SK-N-SH (cell line): ENCODE measurements at regions not wholly inside any gene's neighbourhood (a gene's known extent, or its start where the extent isn't known, plus 50 kb on each side); places are given as distances from the start of the nearest gene placed in this dataset.

Source experiments
- CTCF ChIA-PET: fragments of 300-600, 350-600 bp; formaldehyde crosslinking; extraction: SDS; loops from one replicate; lab custom pipeline; 2021; lab: Yijun Ruan, JAX
- POLR2A ChIA-PET: fragments of 350-600 bp; sonication (Branson Sonifier 250); formaldehyde crosslinking; extraction: SDS; loops from one replicate; lab custom pipeline; 2020; ENCODE audit warnings: antibody characterized with exemption, inconsistent platforms; lab: Yijun Ruan, JAX
- DNase-seq: peaks from one replicate; pipeline ENCODE4 v3.0.0; 2012
- H2AFZ ChIP-seq: fragments of 200-600 bp; sonication (generic); 2 replicates; pipeline ENCODE4 v1.8.1; 2016; ENCODE audit warnings: antibody characterized with exemption, mild to moderate bottlenecking, low read depth
- H3F3A ChIP-seq: fragments of 200-600 bp; sonication (generic); replicated peaks from 2 replicates; pipeline ENCODE3; 2016; ENCODE audit warnings: antibody characterized with exemption, mild to moderate bottlenecking; ENCODE audit not compliant: insufficient read depth
- H3K27ac ChIP-seq, 2 experiments: fragments of 200-500 bp in 1 of 2; fragments of 200-600 bp in 1 of 2; sonication (Bioruptor generic) in 1 of 2; sonication (generic), shearing (Covaris generic) in 1 of 2; 2 replicates each; pipeline versions ENCODE4 v1.5.1 to v1.6.1; 2014 to 2016; ENCODE audit warnings: low read depth in 2 of 2, inconsistent platforms in 1 of 2, low read length in 1 of 2, mild to moderate bottlenecking in 1 of 2, mixed read lengths in 1 of 2
- H3K27me3 ChIP-seq: fragments of 200-600 bp; sonication (generic), shearing (Covaris generic); 2 replicates; pipeline ENCODE4 v1.6.1; 2016; ENCODE audit warnings: mixed run types; ENCODE audit not compliant: insufficient read depth
- H3K36me3 ChIP-seq, 2 experiments: fragments of 200-500 bp in 1 of 2; fragments of 200-600 bp in 1 of 2; sonication (Bioruptor generic) in 1 of 2; sonication (generic) in 1 of 2; replicated peaks in 1 of 2; 2 replicates each; pipeline versions ENCODE3 to v1.5.1; 2014 to 2016; ENCODE audit warnings: low read length in 1 of 2, mild to moderate bottlenecking in 1 of 2; ENCODE audit not compliant: insufficient read depth in 2 of 2, control insufficient read depth in 1 of 2
- H3K4me1 ChIP-seq, 2 experiments: fragments of 200-500 bp in 1 of 2; fragments of 200-600 bp in 1 of 2; sonication (Bioruptor generic) in 1 of 2; sonication (generic), shearing (Covaris generic) in 1 of 2; 2 replicates each; pipeline versions ENCODE4 v1.5.1 to v1.6.1; 2014 to 2016; ENCODE audit warnings: low read depth in 1 of 2, low read length in 1 of 2, mixed run types in 1 of 2; ENCODE audit not compliant: insufficient read depth in 2 of 2, control insufficient read depth in 1 of 2
- H3K4me2 ChIP-seq: fragments of 200-600 bp; sonication (generic), shearing (Covaris generic); 2 replicates; pipeline ENCODE4 v1.6.1; 2017; ENCODE audit warnings: mixed run types
- H3K4me3 ChIP-seq, 2 experiments: fragments of 200-500 bp in 1 of 2; fragments of 200-600 bp in 1 of 2; sonication (Bioruptor generic) in 1 of 2; sonication (generic), shearing (Covaris generic) in 1 of 2; 2 replicates each; pipeline versions ENCODE4 v1.5.1 to v1.8.1; 2014 to 2016; ENCODE audit warnings: low read depth in 2 of 2, inconsistent platforms in 1 of 2, low read length in 1 of 2, mild to moderate bottlenecking in 1 of 2, mixed read lengths in 1 of 2, moderate library complexity in 1 of 2
- H3K79me2 ChIP-seq: fragments of 200-600 bp; sonication (generic); 2 replicates; pipeline ENCODE4 v1.8.1; 2017; ENCODE audit warnings: mild to moderate bottlenecking; ENCODE audit not compliant: insufficient read depth
- H3K9ac ChIP-seq: fragments of 200-600 bp; sonication (generic); 2 replicates; pipeline ENCODE4 v1.6.1; 2017; ENCODE audit warnings: mixed run types
- H3K9me2 ChIP-seq: fragments of 200-600 bp; sonication (generic); 2 replicates; pipeline ENCODE4 v1.6.1; 2017; ENCODE audit warnings: mixed run types
- H3K9me3 ChIP-seq: fragments of 200-600 bp; sonication (generic); 2 replicates; pipeline ENCODE4 v1.6.1; 2017; ENCODE audit warnings: mixed run types, mild to moderate bottlenecking, moderate library complexity
- H4K20me1 ChIP-seq: fragments of 200-600 bp; sonication (generic); 2 replicates; pipeline ENCODE4 v1.6.1; 2017; ENCODE audit warnings: mild to moderate bottlenecking, mixed run types; ENCODE audit not compliant: insufficient read depth
- CHD2 ChIP-seq: fragments of 150-350 bp; IDR thresholded peaks from 2 replicates; pipeline ENCODE4 v1.6.1; 2018; ENCODE audit warnings: low read length; ENCODE audit not compliant: partially characterized antibody
- ELF1 ChIP-seq: IDR thresholded peaks from 2 replicates; pipeline ENCODE4 v1.4.0; 2012
- EP300 ChIP-seq, 2 experiments: IDR thresholded peaks; 2 replicates each; pipeline versions ENCODE4 v1.4.0 to v1.6.1; 2012; ENCODE audit warnings: borderline replicate concordance in 1 of 2, low read depth in 1 of 2, low read length in 1 of 2
- FOXJ3 ChIP-seq: sonication (generic); formaldehyde crosslinking; IDR thresholded peaks from 2 replicates; pipeline ENCODE4 v1.5.1; 2020; ENCODE audit warnings: mild to moderate bottlenecking, missing genetic modification reagents
- GABPA ChIP-seq: IDR thresholded peaks from 2 replicates; pipeline ENCODE4 v1.4.0; 2012; ENCODE audit warnings: low read depth, mild to moderate bottlenecking
- JUND ChIP-seq: IDR thresholded peaks from 2 replicates; pipeline ENCODE4 v1.4.0; 2012
- MXI1 ChIP-seq: IDR thresholded peaks from 2 replicates; pipeline ENCODE4 v1.6.1; 2012; ENCODE audit warnings: mild to moderate bottlenecking, low read depth, low read length, improper control_type of control experiment
- NFIC ChIP-seq: IDR thresholded peaks from 2 replicates; pipeline ENCODE4 v1.4.0; 2012; ENCODE audit warnings: borderline replicate concordance
- RAD21 ChIP-seq: IDR thresholded peaks from 2 replicates; pipeline ENCODE4 v1.6.1; 2012; ENCODE audit warnings: mild to moderate bottlenecking, low read length
- RXRA ChIP-seq: IDR thresholded peaks from 2 replicates; pipeline ENCODE4 v1.4.0; 2012; ENCODE audit warnings: low read depth, mild to moderate bottlenecking, borderline replicate concordance
- SMC3 ChIP-seq: IDR thresholded peaks from 2 replicates; pipeline ENCODE4 v1.6.1; 2012; ENCODE audit warnings: low read depth, low read length, improper control_type of control experiment
- TAF1 ChIP-seq: IDR thresholded peaks from 2 replicates; pipeline ENCODE4 v1.6.1; 2012; ENCODE audit warnings: low read depth, mild to moderate bottlenecking, low read length, moderate library complexity, borderline replicate concordance
- TCF12 ChIP-seq: IDR thresholded peaks from 2 replicates; pipeline ENCODE4 v1.4.0; 2012
- TEAD4 ChIP-seq: IDR thresholded peaks from 2 replicates; pipeline ENCODE4 v1.4.0; 2012; ENCODE audit warnings: mild to moderate bottlenecking, borderline replicate concordance; ENCODE audit not compliant: insufficient read depth
- YY1 ChIP-seq: IDR thresholded peaks from 2 replicates; pipeline ENCODE4 v1.4.0; 2012; ENCODE audit warnings: low read depth, mild to moderate bottlenecking
- WGBS: methylation state at CpG from one replicate; pipeline ENCODE4 v1.1.6; 2017; ENCODE audit warnings: low lambda C conversion rate; 5-methylcytosine and 5-hydroxymethylcytosine counted together
- TF ChIP-seq, protein P1 (sequence below): fragments of 200-600 bp; sonication (generic); IDR thresholded peaks from 2 replicates; pipeline ENCODE4 v1.6.1; 2017; ENCODE audit warnings: antibody characterized with exemption, mild to moderate bottlenecking, moderate library complexity
- TF ChIP-seq, protein P2 (sequence below): fragments of 150-350 bp; IDR thresholded peaks from 2 replicates; pipeline ENCODE4 v1.6.1; 2017; ENCODE audit warnings: antibody characterized with exemption, low read length, low read depth, borderline replicate concordance
- TF ChIP-seq, protein P3 (sequence below): IDR thresholded peaks from 2 replicates; pipeline ENCODE4; 2012
- TF ChIP-seq, protein P4 (sequence below): IDR thresholded peaks from 2 replicates; pipeline ENCODE4 v1.6.1; 2012; ENCODE audit warnings: mild to moderate bottlenecking, low read depth, low read length, moderate library complexity
- TF ChIP-seq, protein P5 (sequence below): IDR thresholded peaks from 2 replicates; pipeline ENCODE4 v1.4.0; 2012; ENCODE audit warnings: low read depth

DNA sequence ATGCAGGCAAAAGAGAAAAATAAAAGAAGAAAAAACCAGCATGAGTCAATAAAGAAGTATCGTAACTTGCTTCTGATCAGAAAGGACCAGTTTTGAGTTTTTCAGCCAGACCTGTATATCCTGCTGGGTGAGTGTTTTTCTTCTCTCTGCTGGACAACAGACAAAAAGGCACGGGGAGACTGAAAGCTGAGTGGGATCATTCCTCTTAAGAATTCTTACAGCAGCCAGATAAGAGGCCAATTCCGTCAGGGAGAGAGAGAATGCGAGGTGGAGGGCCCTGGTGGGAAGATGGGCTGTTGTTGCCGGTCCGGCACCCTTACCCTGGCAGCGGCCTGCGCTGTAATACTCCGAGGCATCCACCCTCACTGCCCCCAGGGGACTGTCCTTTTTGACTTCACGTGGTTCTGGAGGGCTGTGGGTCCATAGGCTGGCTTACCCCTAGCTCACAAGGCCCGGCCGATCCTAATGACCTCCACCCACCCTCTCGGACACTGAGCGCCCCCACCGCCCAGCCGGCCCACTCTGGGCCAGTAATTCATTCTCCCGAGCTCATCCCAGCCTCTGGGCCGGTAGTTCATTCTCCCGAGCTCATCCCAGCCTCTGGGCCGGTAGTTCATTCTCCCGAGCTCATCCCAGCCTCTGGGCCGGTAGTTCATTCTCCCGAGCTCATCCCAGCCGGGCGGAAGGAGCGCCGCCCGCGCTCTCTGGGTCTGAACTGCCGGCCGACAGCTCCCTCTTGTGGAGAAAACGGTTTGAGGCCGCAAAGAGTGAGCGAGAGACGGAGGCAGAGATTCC, 118.3 kb upstream of the SIRPA start:
- peak overlapping the region; percentile 61 for H2AFZ ChIP-seq
- H3F3A ChIP-seq: peaks cover 4% of the 10 kb centered on the region
- H3K36me3 ChIP-seq: no peaks in the 10 kb centered on the region
- H3K4me3 ChIP-seq: peak overlapping the region; percentile 75 to 98
- DNase-seq: peak; percentile 84
- no peaks in the 10 kb centered on the region for H3K9me2 ChIP-seq
- no peaks in the 10 kb centered on the region for H3K9me3 ChIP-seq
- TF ChIP-seq CHD2: peak; percentile 32
- TF ChIP-seq, protein P1, sequence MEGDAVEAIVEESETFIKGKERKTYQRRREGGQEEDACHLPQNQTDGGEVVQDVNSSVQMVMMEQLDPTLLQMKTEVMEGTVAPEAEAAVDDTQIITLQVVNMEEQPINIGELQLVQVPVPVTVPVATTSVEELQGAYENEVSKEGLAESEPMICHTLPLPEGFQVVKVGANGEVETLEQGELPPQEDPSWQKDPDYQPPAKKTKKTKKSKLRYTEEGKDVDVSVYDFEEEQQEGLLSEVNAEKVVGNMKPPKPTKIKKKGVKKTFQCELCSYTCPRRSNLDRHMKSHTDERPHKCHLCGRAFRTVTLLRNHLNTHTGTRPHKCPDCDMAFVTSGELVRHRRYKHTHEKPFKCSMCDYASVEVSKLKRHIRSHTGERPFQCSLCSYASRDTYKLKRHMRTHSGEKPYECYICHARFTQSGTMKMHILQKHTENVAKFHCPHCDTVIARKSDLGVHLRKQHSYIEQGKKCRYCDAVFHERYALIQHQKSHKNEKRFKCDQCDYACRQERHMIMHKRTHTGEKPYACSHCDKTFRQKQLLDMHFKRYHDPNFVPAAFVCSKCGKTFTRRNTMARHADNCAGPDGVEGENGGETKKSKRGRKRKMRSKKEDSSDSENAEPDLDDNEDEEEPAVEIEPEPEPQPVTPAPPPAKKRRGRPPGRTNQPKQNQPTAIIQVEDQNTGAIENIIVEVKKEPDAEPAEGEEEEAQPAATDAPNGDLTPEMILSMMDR: peak; percentile 73
- no peak for TF ChIP-seq TEAD4
- no peak for TF ChIP-seq FOXJ3 (CRISPR knock-in tag)
- no peak for TF ChIP-seq JUND
- TF ChIP-seq SMC3: peak; percentile 84
- TF ChIP-seq RAD21: peak; percentile 71
- TF ChIP-seq TCF12: no peak
- TF ChIP-seq, protein P2, sequence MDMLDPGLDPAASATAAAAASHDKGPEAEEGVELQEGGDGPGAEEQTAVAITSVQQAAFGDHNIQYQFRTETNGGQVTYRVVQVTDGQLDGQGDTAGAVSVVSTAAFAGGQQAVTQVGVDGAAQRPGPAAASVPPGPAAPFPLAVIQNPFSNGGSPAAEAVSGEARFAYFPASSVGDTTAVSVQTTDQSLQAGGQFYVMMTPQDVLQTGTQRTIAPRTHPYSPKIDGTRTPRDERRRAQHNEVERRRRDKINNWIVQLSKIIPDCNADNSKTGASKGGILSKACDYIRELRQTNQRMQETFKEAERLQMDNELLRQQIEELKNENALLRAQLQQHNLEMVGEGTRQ: no peak
- no peak for TF ChIP-seq NFIC
- TF ChIP-seq EP300 (IDR thresholded peaks at IDR 0.05; ENCODE audit: borderline replicate concordance in 1 of 2, low read depth in 1 of 2, low read length in 1 of 2): peak in 1 of 2 experiments; percentile 15; a peak in 1 of 4 replicates
- TF ChIP-seq, protein P3, sequence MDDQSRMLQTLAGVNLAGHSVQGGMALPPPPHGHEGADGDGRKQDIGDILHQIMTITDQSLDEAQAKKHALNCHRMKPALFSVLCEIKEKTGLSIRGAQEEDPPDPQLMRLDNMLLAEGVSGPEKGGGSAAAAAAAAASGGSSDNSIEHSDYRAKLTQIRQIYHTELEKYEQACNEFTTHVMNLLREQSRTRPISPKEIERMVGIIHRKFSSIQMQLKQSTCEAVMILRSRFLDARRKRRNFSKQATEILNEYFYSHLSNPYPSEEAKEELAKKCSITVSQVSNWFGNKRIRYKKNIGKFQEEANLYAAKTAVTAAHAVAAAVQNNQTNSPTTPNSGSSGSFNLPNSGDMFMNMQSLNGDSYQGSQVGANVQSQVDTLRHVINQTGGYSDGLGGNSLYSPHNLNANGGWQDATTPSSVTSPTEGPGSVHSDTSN: 0 out of 2 replicates have a peak, but pooled peaks have one; percentile 23
- TF ChIP-seq, protein P4, sequence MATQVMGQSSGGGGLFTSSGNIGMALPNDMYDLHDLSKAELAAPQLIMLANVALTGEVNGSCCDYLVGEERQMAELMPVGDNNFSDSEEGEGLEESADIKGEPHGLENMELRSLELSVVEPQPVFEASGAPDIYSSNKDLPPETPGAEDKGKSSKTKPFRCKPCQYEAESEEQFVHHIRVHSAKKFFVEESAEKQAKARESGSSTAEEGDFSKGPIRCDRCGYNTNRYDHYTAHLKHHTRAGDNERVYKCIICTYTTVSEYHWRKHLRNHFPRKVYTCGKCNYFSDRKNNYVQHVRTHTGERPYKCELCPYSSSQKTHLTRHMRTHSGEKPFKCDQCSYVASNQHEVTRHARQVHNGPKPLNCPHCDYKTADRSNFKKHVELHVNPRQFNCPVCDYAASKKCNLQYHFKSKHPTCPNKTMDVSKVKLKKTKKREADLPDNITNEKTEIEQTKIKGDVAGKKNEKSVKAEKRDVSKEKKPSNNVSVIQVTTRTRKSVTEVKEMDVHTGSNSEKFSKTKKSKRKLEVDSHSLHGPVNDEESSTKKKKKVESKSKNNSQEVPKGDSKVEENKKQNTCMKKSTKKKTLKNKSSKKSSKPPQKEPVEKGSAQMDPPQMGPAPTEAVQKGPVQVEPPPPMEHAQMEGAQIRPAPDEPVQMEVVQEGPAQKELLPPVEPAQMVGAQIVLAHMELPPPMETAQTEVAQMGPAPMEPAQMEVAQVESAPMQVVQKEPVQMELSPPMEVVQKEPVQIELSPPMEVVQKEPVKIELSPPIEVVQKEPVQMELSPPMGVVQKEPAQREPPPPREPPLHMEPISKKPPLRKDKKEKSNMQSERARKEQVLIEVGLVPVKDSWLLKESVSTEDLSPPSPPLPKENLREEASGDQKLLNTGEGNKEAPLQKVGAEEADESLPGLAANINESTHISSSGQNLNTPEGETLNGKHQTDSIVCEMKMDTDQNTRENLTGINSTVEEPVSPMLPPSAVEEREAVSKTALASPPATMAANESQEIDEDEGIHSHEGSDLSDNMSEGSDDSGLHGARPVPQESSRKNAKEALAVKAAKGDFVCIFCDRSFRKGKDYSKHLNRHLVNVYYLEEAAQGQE: peak; percentile 53; the same call in 1 of the 2 replicates
- peak; percentile 81 for TF ChIP-seq GABPA
- TF ChIP-seq MXI1: no peak; the same call in 1 of the 2 replicates
- peak; percentile 77 for TF ChIP-seq TAF1
- peak; percentile 68; the same call in 1 of the 2 replicates for TF ChIP-seq YY1
- TF ChIP-seq RXRA: no peak
- TF ChIP-seq, protein P5, sequence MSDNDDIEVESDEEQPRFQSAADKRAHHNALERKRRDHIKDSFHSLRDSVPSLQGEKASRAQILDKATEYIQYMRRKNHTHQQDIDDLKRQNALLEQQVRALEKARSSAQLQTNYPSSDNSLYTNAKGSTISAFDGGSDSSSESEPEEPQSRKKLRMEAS: peak; percentile 54; the same call in 1 of the 2 replicates
- no peak; the same call in 1 of the 2 replicates for TF ChIP-seq ELF1
- peak overlapping the region; percentile 81 for H3K4me2 ChIP-seq
- peak overlapping the region; percentile 48 to 55; a peak in 2 of 4 replicates for H3K27ac ChIP-seq
- peak overlapping the region; percentile 82 for H3K9ac ChIP-seq
- H4K20me1 ChIP-seq: no peaks in the 10 kb centered on the region
- H3K79me2 ChIP-seq: peaks cover 13% of the 10 kb centered on the region
- 0 out of 2 replicates have a peak, but pooled peaks cover 7% of the 10 kb centered on the region for H3K27me3 ChIP-seq
- H3K4me1 ChIP-seq: peaks cover 6 to 7% of the 10 kb centered on the region in 2 experiments; a peak in 3 of 4 replicates
- 2% methylated on average over 31 of the region's 35 CpGs for WGBS
- CTCF ChIA-PET: interaction anchor here (0.6 to 4.4 kb wide), 41 partner anchors 8 to 876 kb away, joined by 3 to 66 read pairs (median 4); no protein-coding TSS in a partner anchor
- POLR2A ChIA-PET: interaction anchor here (0.6 to 1.2 kb wide), 5 partner anchors 13 to 326 kb away, joined by 3 to 4 read pairs (median 3); no protein-coding TSS in a partner anchor
